COLO829 (cell line): ENCODE measurements at regions not wholly inside any gene's neighbourhood (a gene's known extent, or its start where the extent isn't known, plus 50 kb on each side); places are given as distances from the start of the nearest gene placed in this dataset.

Experiments
- DNase-seq: peaks from one replicate; pipeline ENCODE4 v3.0.0; 2012; ENCODE audit warnings: low spot score

GRCh38 chr20:40218971-40219370 lies 470.1 kb downstream of the MAFB start:
- DNase-seq, result no peak

- no peak for DNase-seq
Observed at GRCh38 chr20:40218316-40218969, 470.6 kb downstream of the MAFB start.

GRCh38 chr20:40207655-40208054 lies 481.4 kb downstream of the MAFB start:
- no peak for DNase-seq

DNA sequence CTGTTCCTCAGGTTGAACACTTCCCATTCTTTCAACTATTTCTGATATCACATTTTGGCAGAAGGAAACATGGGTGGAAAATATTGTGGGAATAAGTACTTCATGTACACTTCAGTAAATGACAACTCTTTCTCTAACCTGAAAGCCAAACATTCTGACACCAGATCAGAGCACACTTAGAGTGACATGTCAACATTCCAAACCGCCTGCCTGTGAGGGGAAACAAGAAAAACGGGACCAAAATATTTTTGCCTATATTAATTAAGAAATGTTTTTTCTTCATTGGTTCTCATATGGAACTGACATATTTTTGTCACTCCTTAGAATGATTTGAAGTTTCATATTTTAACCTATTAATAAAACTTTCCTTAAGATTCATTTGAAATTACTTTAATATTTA lies 483.1 kb downstream of the MAFB start:
- no peak for DNase-seq

DNA sequence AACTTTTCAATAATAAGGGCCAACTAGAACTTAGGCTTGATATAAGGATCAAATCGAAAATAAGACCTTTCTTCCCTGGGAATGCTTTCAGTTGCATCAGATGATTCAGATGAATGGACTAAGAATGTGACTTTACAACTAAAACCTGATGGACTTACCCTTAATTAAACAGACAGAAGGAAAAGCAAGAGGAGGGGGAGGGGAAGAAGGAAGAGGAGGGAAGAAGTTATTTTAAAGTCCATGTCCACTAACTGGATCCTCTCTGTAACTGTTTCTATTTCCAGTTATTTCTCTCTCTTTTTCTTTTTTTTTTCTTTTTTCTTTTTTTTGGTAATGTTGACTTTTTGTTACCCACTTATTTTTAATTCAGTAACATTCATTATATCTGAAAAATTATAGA lies 486.0 kb downstream of the MAFB start:
- DNase-seq, result no peak

- no peak for DNase-seq
Observed at GRCh38 chr20:40197691-40198090, 491.3 kb downstream of the MAFB start.

GRCh38 chr20:40196846-40197436 lies 492.1 kb downstream of the MAFB start:
- no peak for DNase-seq

DNA sequence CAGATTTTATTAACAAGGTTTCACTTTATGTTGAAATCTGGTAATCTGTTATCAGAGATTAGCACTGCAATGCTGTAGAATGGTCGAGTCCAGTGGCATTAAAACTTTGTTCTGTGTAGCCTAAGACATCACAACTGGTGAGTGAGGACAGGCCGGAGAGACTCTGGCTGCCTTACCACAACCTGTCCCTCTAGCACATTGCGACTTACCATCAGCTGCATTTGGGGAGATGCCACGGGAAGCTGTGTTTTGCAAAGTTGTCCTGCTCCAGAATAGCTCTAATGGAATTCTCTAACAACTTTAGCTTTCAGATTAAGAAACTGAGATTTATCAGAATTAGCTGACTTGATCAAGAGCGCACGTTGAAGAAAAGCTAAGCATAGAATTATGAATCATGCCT lies 493.3 kb downstream of the MAFB start:
- DNase-seq, result no peak

DNA sequence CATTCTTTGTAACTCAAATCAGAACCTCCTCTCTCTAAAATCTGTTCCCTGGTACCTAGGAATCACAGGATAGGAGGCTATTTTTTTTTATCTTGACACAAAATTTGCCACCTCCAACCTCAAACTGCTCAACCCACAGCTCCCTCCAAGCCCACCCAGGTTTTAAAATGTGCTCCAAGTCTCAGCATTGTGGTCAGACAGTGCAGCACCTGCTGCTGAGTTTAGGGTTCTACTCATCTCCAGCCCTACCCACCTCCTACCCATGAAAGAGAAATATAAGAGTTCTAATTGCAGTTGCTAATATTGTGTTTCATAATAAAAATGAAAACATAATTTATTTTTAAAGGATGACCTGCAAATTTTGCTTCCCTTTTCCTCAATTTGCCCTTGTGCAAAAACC lies 496.5 kb downstream of the MAFB start:
- DNase-seq, result no peak

GRCh38 chr20:40192081-40192480 lies 497.0 kb downstream of the MAFB start:
- DNase-seq, result no peak

- no peak for DNase-seq
Observed at GRCh38 chr20:40191573-40191972, 497.5 kb downstream of the MAFB start.

GRCh38 chr20:40189621-40190020 lies 499.4 kb downstream of the MAFB start:
- no peak for DNase-seq

- DNase-seq, result no peak
Observed at GRCh38 chr20:40188319-40188718, 500.7 kb downstream of the MAFB start.

DNA sequence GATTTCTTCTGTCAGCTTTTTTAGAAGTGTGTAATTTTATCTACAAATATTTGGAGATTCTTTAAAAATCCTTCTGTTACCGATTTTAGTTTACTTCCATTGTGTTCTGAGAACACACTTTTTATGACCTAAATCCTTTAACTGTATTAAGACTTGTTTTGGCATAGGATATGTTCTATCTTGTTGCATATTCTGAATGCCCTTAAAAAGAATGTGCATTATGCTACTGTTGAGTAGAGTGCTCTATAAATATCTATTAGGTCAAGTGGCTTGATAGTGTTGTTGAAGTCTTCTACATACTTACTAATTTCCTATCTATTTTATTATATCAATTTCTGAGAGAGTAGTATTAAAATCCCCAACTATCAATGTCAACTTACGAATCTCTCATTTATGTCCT lies 502.2 kb downstream of the MAFB start:
- DNase-seq, result no peak

DNA sequence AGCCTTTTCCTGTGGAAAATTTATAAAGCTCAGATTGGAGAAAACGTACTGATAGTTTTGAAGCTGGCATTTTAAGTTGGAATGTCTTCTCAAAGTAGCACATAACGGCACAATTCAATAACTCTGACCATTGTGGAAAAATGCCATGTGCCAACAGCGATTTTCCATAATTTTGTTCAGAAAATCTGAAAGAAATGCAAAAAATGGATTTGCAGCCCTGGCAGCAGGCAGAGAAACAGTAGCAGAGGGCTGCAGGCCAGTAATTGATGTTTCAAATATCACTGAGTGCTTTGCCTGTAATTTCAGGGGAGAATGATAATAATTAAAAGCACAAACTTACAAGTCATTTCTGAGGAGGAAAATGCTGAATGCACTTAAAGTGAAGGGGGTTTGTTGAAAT lies 507.4 kb downstream of the MAFB start:
- DNase-seq, result no peak

DNA sequence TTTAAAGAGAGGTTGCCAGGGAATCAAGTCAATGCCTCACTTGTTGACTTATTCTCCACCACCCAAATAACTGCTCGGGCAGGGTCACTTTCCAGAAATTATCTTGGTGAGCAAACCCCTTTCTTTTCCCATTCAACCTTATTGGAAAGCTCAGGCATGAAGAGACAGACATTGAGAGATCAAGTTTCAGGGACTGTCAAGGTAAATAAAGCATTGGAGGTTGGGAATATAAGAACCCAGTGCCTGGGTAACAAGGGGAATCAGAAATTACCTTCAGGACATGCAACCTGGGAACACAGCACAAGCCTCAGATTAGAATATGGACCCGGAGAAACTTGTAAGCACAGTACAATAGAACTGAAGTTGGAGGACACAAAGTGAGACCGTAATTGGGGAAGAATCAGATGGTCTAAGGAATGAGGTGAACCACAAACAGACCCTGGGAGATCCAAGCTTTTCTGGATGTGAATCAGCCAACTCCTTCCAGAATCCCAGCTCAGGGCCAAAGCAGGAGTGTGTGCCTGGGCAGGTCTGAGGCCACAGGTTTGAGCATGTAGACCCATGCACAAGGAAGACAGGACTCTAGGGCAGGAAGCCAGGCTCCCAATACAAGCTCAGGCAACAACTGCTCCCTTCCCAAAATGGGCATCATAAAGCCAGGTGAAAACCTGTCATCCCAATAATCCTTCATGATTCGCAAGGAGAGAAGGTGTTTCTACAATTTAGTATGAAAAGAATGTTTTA lies 512.8 kb downstream of the MAFB start:
- no peak for DNase-seq

- no peak for DNase-seq
Observed at GRCh38 chr20:40175296-40175695, 513.7 kb downstream of the MAFB start.

DNA sequence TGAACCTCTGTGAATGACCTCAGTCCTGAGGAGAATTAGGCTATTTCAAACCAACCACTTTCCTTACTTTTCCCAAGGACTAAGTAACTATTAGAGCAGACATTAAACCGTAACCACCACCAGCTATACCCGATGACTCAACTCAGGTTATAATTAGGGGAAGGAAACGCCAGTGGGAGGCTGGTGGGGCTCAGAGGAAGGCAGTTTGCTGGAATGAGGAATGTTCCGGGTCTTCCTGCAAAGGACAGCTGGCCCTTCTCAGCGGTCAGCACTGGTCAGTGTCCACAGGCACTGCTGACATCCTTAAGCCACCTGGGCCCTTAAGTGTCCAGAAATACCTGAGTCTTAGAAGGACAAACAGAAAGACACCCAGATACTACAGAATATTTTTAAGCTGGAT lies 515.2 kb downstream of the MAFB start:
- no peak for DNase-seq

GRCh38 chr20:40168981-40169620 lies 519.9 kb downstream of the MAFB start:
- DNase-seq, result no peak

DNA sequence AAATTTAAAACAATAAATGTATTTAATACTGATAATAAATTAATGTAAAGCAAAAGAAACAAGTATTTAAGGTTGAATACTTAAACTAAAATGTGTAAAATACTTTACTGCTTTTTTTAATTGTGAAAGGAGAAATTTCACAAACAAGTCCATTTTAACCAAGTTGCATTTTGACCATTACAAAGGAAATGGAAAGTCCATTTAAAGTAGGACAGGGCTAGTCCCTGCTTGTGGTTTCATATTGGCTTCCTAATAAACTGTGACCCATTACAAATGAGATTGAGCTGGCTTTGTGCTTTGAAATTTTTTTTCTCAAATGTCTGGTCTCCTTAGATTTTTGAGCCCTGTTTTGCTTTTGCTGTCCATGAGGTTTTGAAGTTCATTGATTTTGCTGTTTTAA lies 527.6 kb downstream of the MAFB start:
- DNase-seq, result no peak

GRCh38 chr20:40160097-40160550 lies 528.9 kb downstream of the MAFB start:
- peak; percentile 76 for DNase-seq

DNA sequence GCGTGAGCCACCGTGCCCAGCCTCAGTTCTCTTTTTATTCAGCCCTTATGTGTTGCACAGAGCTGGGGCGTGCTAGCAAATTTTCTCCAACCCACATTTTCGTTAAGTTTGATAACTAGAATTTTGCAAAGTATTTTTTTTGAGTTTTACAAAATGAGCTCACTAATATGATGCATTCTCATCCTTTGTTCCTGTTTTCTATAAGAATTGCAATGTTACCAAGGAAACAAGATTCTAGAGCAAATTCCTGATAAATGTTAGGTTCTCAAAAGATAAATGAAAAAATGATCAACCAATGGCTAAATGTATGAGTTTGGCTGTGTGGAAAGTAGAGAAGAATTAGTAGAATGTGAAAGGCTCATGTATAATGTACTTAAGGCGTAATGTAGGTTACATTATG lies 529.8 kb downstream of the MAFB start:
- no peak for DNase-seq
